ENCODE measurements at regions not wholly inside any gene's neighbourhood (a gene's known extent, or its start where the extent isn't known, plus 50 kb on each side); places are given as distances from the start of the nearest gene placed in this dataset.
A peak's percentile ranks its signal among the peaks of the same experiment; 100 is the strongest.

DNA sequence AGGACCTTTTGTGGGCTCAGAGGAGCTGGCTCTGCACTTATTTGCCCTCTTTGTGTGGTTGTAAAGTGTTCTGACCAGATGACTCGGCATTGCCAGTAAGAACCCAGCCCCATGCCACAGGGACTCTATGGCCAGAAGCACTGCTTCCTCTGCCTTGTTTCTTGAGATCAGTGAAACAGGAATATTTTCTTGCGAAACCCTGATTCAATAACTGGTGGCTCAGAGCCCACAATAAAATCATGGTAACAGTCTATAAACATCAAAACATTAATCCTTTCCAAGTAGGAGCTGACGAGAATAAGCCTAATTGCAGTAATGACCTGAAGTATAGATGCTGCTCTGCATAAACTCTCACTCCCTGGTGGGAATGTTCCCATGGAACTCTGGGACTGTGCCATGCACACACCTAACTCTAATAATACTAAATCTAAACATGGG is 344.3 kb downstream of the ZNF608 start:
- no peak for DNase-seq
- intact Hi-C loops (cut with DNase I; ENCODE audit: low total_unique reads) (no loop called here), in situ Hi-C loops (cut with MboI; ENCODE audit: low sequenced_read_pairs in 4 of 4) (no loop called here)
- Histone ChIP-seq H3K4me3 (no peak overlapping the region), H3K9me3 (no peaks in the 10 kb centered on the region), H3K36me3 (no peaks in the 10 kb centered on the region), H3K4me1 (peaks cover 3 to 5% of the 10 kb centered on the region in 2 donors), H3K27ac (no peak overlapping the region), H3K27me3 (no peaks in the 10 kb centered on the region)
- TF ChIP-seq, protein P1, sequence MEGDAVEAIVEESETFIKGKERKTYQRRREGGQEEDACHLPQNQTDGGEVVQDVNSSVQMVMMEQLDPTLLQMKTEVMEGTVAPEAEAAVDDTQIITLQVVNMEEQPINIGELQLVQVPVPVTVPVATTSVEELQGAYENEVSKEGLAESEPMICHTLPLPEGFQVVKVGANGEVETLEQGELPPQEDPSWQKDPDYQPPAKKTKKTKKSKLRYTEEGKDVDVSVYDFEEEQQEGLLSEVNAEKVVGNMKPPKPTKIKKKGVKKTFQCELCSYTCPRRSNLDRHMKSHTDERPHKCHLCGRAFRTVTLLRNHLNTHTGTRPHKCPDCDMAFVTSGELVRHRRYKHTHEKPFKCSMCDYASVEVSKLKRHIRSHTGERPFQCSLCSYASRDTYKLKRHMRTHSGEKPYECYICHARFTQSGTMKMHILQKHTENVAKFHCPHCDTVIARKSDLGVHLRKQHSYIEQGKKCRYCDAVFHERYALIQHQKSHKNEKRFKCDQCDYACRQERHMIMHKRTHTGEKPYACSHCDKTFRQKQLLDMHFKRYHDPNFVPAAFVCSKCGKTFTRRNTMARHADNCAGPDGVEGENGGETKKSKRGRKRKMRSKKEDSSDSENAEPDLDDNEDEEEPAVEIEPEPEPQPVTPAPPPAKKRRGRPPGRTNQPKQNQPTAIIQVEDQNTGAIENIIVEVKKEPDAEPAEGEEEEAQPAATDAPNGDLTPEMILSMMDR (IDR thresholded peaks at IDR 0.05 in 4 of 5, conservative IDR thresholded peaks at IDR 0.05 in 1 of 5) = no peak
- TF ChIP-seq POLR2A (IDR thresholded peaks at IDR 0.05) = no peak
- peak in 1 of 2 donors; percentile 14 for ATAC-seq

DNA sequence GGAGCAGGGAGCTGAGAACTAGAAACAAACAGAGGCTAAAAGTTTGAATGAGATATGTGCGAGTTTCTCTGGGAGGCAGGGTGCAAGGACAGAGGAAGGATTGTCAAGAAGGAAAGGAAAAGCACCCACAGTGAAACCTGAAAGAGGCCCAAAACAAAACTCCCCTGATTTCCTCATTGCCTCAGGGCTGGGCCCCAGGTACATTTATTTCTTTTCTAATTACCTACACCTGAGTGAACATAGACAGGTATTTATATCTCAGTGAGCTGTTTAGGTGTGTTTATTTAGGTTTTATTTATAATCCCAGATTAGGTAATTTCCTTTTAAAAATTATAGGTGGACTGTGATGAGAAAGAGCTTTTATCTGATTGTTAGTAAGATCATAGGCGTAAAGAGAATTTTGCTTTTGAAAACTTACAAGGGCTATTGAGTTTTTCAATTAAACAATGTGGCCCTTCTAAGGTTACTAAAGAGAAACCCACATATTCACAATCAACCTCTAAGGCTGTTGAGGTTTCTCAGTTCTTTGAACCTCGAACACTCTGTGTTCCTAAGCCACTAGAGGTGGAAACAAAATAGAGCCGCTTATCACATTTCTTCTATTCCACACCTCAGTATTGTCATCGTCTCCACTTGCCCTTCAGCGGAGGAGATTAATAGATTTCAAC is 344.8 kb downstream of the ZNF608 start:
- DNase-seq = no peak
- no peaks in the 10 kb centered on the region for H3K9me3 ChIP-seq
- intact Hi-C loops (cut with DNase I; ENCODE audit: low total_unique reads) = no loop called here

DNA sequence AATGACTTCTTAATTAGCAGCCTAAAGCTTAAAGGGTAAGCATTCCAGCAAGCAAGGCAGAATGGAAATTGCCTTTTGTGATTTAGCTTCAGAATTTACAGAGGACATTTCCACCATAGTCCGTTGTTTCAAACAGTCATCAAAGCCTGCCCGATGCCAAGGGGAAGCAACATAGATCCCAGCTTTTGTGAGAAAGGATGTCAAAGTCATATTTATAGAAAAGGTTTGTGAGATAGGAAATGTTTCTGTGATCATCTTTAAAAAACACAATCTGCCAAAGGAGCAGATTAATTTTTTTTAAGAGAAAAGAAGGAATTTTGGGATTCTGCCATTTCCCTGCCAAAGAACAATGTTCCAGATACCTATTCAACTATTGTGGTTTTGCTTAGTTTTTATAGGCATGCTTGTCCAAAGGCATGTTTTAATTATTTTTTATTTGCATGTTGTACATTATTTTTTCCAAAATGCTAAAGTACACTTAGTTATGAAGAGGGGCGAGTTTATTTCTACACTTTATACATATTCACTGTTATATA is 346.9 kb downstream of the ZNF608 start:
- Histone ChIP-seq H3K9me3 (no peaks in the 10 kb centered on the region), H3K4me1 (peaks cover 8 to 18% of the 10 kb centered on the region in 2 donors), H3K36me3 (no peaks in the 10 kb centered on the region), H3K27me3 (no peaks in the 10 kb centered on the region), H3K4me3 (no peak overlapping the region), H3K27ac (no peak overlapping the region)
- ATAC-seq (no peak), DNase-seq (no peak)
- in situ Hi-C loops (cut with MboI; ENCODE audit: low sequenced_read_pairs in 4 of 4) (no loop called here), intact Hi-C loops (cut with DNase I; ENCODE audit: low total_unique reads) (no loop called here)
- no peak for TF ChIP-seq POLR2A (IDR thresholded peaks at IDR 0.05)
- TF ChIP-seq, protein P1 (IDR thresholded peaks at IDR 0.05 in 4 of 5, conservative IDR thresholded peaks at IDR 0.05 in 1 of 5) = no peak

More for the DNA sequence above, 344.8 kb downstream of the ZNF608 start:
- in situ Hi-C loops (cut with MboI; ENCODE audit: low sequenced_read_pairs in 4 of 4) = no loop called here
- Histone ChIP-seq H3K27ac (no peak overlapping the region), H3K4me1 (peaks cover 3 to 5% of the 10 kb centered on the region in 2 donors), H3K36me3 (no peaks in the 10 kb centered on the region), H3K4me3 (no peak overlapping the region), H3K27me3 (no peaks in the 10 kb centered on the region)
- ATAC-seq = no peak
- no peak for TF ChIP-seq POLR2A (IDR thresholded peaks at IDR 0.05)
- TF ChIP-seq, protein P1 (IDR thresholded peaks at IDR 0.05 in 4 of 5, conservative IDR thresholded peaks at IDR 0.05 in 1 of 5) = no peak

DNA sequence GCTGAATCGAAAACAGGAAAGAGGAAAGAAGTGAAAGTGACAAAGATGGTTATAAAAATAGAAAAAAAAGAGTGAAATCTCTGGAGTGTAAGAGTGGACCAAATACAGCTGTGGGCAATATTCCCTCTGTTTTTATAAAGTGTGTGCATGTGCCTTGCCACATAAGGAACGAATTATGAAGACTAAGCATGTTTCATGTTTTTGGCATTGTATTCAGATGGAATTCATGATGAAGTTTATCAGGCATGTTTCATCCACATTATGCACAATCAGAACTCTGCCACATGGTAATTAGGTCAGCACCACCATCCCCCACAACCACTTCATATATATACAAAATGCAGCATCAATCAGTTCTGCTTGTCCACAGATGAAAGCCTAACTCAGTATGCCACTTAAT is 348.0 kb downstream of the ZNF608 start:
- Histone ChIP-seq H3K4me3 (no peak overlapping the region), H3K36me3 (no peaks in the 10 kb centered on the region), H3K27me3 (no peaks in the 10 kb centered on the region), H3K27ac (no peak overlapping the region), H3K4me1 (peaks cover 8 to 17% of the 10 kb centered on the region in 2 donors), H3K9me3 (no peaks in the 10 kb centered on the region)
- in situ Hi-C loops (cut with MboI; ENCODE audit: low sequenced_read_pairs in 4 of 4) = no loop called here
- intact Hi-C loops (cut with DNase I; ENCODE audit: low total_unique reads) = no loop called here
- ATAC-seq = no peak
- DNase-seq = no peak
- no peak for TF ChIP-seq POLR2A (IDR thresholded peaks at IDR 0.05)
- TF ChIP-seq, protein P1 (IDR thresholded peaks at IDR 0.05 in 4 of 5, conservative IDR thresholded peaks at IDR 0.05 in 1 of 5) = no peak

Data from gastrocnemius medialis (tissue), 4 donors.